Prostate gland (tissue), 2 donors: ENCODE measurements at regions not wholly inside any gene's neighbourhood (a gene's known extent, or its start where the extent isn't known, plus 50 kb on each side); places are given as distances from the start of the nearest gene placed in this dataset.

ENCODE experiments used
- DNase-seq: peaks from one replicate; pipeline ENCODE4 v3.0.0-alpha.2; 2019; ENCODE audit warnings: low spot score
- H3K27ac ChIP-seq, 2 donors: fragments of 200-600 bp; sonication (generic); 2 replicates each; pipeline ENCODE4 v1.5.1; 2017 to 2019
- H3K27me3 ChIP-seq: fragments of 200-600 bp; sonication (generic); replicated peaks from 2 replicates; pipeline ENCODE4 v1.5.1; 2019; ENCODE audit not compliant: insufficient read depth
- H3K36me3 ChIP-seq, 2 donors: fragments of 200-600 bp; sonication (generic); 1 replicate in 1 of 2; 2 replicates in 1 of 2; pipeline versions ENCODE4 v1.5.1 to v1.8.1; 2017 to 2019
- H3K4me1 ChIP-seq: fragments of 200-600 bp; sonication (generic); replicated peaks from 2 replicates; pipeline ENCODE4 v1.5.1; 2019
- H3K4me3 ChIP-seq, 2 donors: fragments of 200-600 bp; sonication (generic); 2 replicates each; pipeline ENCODE4 v1.5.1; 2017 to 2019
- H3K9me3 ChIP-seq: fragments of 200-600 bp; sonication (generic); 2 replicates; pipeline ENCODE4 v1.5.1; 2017
- POLR2A ChIP-seq: fragments of 450-650 bp; IDR thresholded peaks from one replicate; pipeline ENCODE4 v1.6.1; 2016; ENCODE audit warnings: antibody characterized with exemption, mild to moderate bottlenecking
- POLR2AphosphoS5 ChIP-seq: sonication (generic); formaldehyde crosslinking; IDR thresholded peaks from one replicate; pipeline ENCODE4 v1.6.1; 2017; ENCODE audit warnings: antibody characterized with exemption
- WGBS: methylation state at CpG from one replicate; pipeline ENCODE4 v1.1.5; 2018; 5-methylcytosine and 5-hydroxymethylcytosine counted together
- intact Hi-C: fragments of 100-400 bp; cut with DNase I; formaldehyde crosslinking; loops from one replicate; pipeline ENCODE4 v1.14.2; 2022
- TF ChIP-seq, protein P1 (sequence below), 4 experiments: fragments of 200-600 bp in 2 of 4; fragments of 450-650 bp in 2 of 4; sonication (generic) in 2 of 4; IDR thresholded peaks; 1 replicate in 3 of 4; 2 replicates in 1 of 4; pipeline ENCODE4 v1.5.1; 2016 to 2019; ENCODE audit warnings: antibody characterized with exemption in 4 of 4, mild to moderate bottlenecking in 2 of 4, moderate library complexity in 2 of 4

DNA sequence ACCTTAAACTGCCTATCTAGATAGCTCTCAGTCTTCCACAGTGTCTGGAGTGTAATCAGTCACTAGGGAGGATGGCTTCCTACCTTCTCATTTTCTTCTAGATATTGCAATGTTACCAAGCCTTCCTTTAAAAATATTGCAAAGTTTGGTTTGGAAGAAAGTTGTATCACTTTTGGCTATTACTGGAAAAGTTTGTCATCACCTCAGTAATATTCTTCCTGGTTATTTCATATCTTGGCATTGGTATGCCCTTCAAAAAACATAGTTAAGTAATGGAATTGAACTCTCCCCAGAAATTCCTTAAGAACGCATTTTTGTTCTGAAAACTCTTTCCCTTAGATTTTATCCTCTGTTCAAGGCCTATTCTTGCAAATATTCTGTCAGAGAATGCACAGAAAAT lies 179.3 kb upstream of the MME start:
- Histone ChIP-seq H3K36me3 (no peaks in the 10 kb centered on the region), H3K27ac (no peak overlapping the region), H3K9me3 (no peaks in the 10 kb centered on the region), H3K27me3 (no peaks in the 10 kb centered on the region), H3K4me1 (no peaks in the 10 kb centered on the region), H3K4me3 (no peak overlapping the region)
- no peak for DNase-seq
- intact Hi-C loops, result no loop called here
- 88% methylated on average over 1 of the region's 1 CpG for WGBS
- TF ChIP-seq POLR2A (no peak), POLR2AphosphoS5 (no peak)
- TF ChIP-seq, protein P1, sequence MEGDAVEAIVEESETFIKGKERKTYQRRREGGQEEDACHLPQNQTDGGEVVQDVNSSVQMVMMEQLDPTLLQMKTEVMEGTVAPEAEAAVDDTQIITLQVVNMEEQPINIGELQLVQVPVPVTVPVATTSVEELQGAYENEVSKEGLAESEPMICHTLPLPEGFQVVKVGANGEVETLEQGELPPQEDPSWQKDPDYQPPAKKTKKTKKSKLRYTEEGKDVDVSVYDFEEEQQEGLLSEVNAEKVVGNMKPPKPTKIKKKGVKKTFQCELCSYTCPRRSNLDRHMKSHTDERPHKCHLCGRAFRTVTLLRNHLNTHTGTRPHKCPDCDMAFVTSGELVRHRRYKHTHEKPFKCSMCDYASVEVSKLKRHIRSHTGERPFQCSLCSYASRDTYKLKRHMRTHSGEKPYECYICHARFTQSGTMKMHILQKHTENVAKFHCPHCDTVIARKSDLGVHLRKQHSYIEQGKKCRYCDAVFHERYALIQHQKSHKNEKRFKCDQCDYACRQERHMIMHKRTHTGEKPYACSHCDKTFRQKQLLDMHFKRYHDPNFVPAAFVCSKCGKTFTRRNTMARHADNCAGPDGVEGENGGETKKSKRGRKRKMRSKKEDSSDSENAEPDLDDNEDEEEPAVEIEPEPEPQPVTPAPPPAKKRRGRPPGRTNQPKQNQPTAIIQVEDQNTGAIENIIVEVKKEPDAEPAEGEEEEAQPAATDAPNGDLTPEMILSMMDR (IDR thresholded peaks at IDR 0.05), result no peak

DNA sequence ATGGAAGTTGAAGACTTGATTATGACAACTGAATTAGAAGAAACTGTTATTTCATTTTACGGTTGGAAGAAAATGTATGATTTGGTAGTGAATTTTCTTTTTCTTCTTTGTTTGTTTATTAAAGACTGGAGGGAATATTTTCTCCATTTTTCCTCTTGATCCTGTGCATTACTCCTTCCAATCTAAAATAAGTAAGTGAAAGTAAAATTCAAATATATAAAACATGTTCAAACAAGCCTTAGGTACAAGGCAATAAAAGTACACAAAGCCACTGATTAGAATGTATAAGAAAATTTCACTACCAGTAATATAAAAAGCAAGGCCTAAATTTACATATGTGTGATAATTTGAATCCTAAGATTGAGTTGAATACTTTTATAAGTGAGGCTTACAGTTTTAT lies 181.2 kb upstream of the MME start:
- intact Hi-C loops, result no loop called here
- no peak overlapping the region for H3K4me3 ChIP-seq
- DNase-seq, result no peak
- no peak for TF ChIP-seq POLR2A
- no peak for TF ChIP-seq POLR2AphosphoS5
- TF ChIP-seq, protein P1 (IDR thresholded peaks at IDR 0.05), result no peak
- H3K27ac ChIP-seq, result no peak overlapping the region
- H3K27me3 ChIP-seq, result no peaks in the 10 kb centered on the region
- H3K36me3 ChIP-seq, result no peaks in the 10 kb centered on the region
- no peaks in the 10 kb centered on the region for H3K4me1 ChIP-seq
- no peaks in the 10 kb centered on the region for H3K9me3 ChIP-seq
- WGBS, result 51% methylated on average over 1 of the region's 1 CpG

DNA sequence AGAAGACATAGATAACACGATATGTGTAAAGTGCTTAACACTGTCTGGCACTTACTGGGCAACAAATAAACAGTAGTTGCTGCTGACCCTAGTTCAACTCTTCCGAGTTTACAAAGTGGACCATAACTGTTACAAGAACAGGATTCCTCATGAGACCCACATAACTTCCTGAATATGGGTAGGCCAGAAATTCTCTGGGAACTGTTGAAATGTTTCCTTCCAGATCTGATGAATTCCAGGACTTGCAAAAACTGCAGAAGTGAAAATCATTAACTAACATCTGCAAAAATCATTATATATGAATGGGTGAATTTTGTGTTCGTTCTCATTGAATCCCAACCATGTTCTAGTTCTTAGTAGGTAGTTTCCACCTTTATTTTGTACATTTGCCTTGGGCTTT lies 181.7 kb upstream of the MME start:
- Histone ChIP-seq H3K27me3 (no peaks in the 10 kb centered on the region), H3K27ac (no peak overlapping the region), H3K4me3 (no peak overlapping the region), H3K36me3 (no peaks in the 10 kb centered on the region), H3K4me1 (no peaks in the 10 kb centered on the region), H3K9me3 (no peaks in the 10 kb centered on the region)
- DNase-seq, result no peak
- intact Hi-C loops, result no loop called here
- TF ChIP-seq, protein P1 (IDR thresholded peaks at IDR 0.05), result no peak
- no peak for TF ChIP-seq POLR2AphosphoS5
- WGBS, result 66% methylated on average over 3 of the region's 3 CpGs

DNA sequence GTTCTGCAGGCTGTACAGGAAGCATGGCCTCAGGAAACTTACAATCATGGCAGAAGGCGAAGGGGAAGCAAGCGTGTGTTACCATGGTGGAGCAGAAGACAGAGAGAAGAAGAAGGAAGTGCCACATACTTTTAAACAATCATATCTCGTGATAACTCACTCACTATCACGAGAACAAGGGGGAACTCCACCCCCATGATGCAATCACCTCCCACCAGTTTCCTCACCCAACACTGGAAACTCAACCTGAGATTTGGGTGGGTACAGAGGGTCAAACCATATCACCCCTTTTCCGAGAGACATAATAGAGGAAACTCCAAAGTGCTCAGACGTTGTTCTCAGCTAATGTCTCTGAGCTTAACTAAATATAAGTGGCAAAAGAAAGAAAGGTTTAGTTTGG lies 186.3 kb upstream of the MME start:
- H3K27me3 ChIP-seq, result no peaks in the 10 kb centered on the region
- H3K36me3 ChIP-seq, result no peaks in the 10 kb centered on the region
- no peaks in the 10 kb centered on the region for H3K4me1 ChIP-seq
- H3K9me3 ChIP-seq, result no peaks in the 10 kb centered on the region
- no peak overlapping the region for H3K4me3 ChIP-seq
- intact Hi-C loops, result no loop called here
- H3K27ac ChIP-seq, result no peak overlapping the region
- no peak for DNase-seq
- WGBS, result 94% methylated on average over 6 of the region's 6 CpGs
- TF ChIP-seq, protein P1 (IDR thresholded peaks at IDR 0.05), result no peak
- TF ChIP-seq POLR2A (no peak), POLR2AphosphoS5 (no peak)

DNA sequence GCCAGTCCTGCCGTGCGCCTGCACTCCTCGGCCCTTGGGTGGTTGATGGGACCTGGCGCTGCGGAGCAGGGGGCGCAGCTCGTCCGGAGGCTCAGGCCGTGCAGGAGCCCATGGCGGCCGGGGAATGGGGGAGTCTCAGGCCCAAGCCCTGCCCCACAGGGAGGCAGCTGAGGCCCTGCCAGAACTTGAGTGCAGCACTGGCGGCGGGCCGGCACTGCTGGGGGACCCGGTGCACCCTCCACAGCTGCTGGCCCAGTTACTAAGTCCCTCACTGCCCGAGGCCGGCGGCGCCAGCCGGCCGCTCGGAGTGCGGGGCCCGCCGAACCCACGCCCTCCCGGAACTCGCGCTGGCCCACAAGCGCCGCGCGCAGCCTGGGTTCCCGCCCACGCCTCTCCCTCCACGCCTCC lies 190.9 kb upstream of the MME start:
- Histone ChIP-seq H3K4me3 (no peak overlapping the region), H3K36me3 (no peaks in the 10 kb centered on the region), H3K27me3 (no peaks in the 10 kb centered on the region), H3K27ac (no peak overlapping the region), H3K4me1 (no peaks in the 10 kb centered on the region), H3K9me3 (no peaks in the 10 kb centered on the region)
- TF ChIP-seq POLR2A (no peak), POLR2AphosphoS5 (no peak)
- TF ChIP-seq, protein P1 (IDR thresholded peaks at IDR 0.05), result no peak
- DNase-seq, result no peak
- intact Hi-C loops, result no loop called here
- 95% methylated on average over 23 of the region's 36 CpGs for WGBS
